KOPT-K1 (cell line): ENCODE measurements at regions not wholly inside any gene's neighbourhood (a gene's known extent, or its start where the extent isn't known, plus 50 kb on each side); places are given as distances from the start of the nearest gene placed in this dataset.
"Not testable (repeated sequence)": the region's sequence is repeated elsewhere in the genome, so short reads cannot be mapped to it uniquely, and the experiment has no call there.

Experiments
- H3K27ac ChIP-seq: fragments of 200-600 bp; sonication (generic); 2 replicates; pipeline ENCODE4 v1.5.1; 2016; ENCODE audit warnings: antibody characterized with exemption, mild to moderate bottlenecking, low read depth, low read length; ENCODE audit not compliant: poor library complexity, severe bottlenecking
- H3K36me3 ChIP-seq: fragments of 200-600 bp; sonication (generic); 2 replicates; pipeline ENCODE4 v1.5.1; 2017; ENCODE audit warnings: antibody characterized with exemption, mild to moderate bottlenecking, low read length, moderate library complexity; ENCODE audit not compliant: insufficient read depth
- H3K9me3 ChIP-seq: fragments of 200-600 bp; sonication (generic); 2 replicates; pipeline ENCODE4 v1.5.1; 2017; ENCODE audit warnings: antibody characterized with exemption, low read length, mild to moderate bottlenecking; ENCODE audit not compliant: insufficient read depth, poor library complexity, severe bottlenecking

GRCh38 chr20:48129345-48129942 lies 344.2 kb upstream of the SULF2 start:
- Histone ChIP-seq H3K27ac (no peak overlapping the region), H3K36me3 (no peaks in the 10 kb centered on the region), H3K9me3 (peaks cover 14% of the 10 kb centered on the region)

DNA sequence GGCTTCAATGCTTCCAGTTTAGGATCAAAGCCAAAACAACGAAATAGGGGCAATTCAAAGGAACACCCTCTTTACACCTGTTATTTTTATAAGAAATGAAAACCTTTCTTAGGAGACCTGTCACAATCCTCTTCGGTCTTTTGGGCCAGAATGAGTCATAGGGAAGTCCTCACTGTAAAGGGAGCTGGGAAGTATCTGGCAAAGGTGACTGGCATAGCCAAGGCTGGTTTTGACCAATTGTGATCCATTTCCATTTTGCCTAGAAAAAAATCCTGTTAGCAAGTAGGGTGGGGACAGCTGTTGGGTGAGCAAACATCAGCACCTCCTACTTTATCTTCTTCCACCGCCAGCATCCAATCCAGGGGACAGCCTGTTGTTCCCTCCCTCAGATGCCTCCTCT lies 343.2 kb upstream of the SULF2 start:
- H3K36me3 ChIP-seq = no peaks in the 10 kb centered on the region
- H3K9me3 ChIP-seq = peaks cover 11% of the 10 kb centered on the region
- no peak overlapping the region for H3K27ac ChIP-seq

DNA sequence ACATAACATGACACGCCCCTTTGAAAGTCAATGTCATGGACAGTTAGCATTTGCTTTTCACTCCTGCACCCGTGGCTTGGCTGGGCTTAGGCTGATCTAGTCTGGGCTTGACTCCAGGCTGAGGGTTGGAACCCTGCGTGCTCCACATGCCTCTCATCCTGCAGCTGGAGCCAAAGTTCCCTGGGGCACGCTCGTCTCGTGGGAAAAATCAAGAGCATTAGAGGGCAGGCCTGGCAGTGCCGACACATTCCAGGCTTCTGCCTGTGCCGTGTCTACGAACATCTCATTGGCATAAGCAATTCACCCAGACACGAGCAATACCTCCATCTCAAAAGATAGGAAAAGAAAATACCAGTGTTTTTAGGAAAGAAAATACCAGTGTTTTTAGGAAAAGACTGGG lies 342.7 kb upstream of the SULF2 start:
- not testable (repeated sequence) for H3K27ac ChIP-seq, H3K36me3 ChIP-seq, H3K9me3 ChIP-seq

- not testable (repeated sequence) for H3K36me3 ChIP-seq, H3K9me3 ChIP-seq, H3K27ac ChIP-seq
Observed at GRCh38 chr20:48127133-48127532, 341.9 kb upstream of the SULF2 start.

- Histone ChIP-seq H3K36me3 (no peaks in the 10 kb centered on the region), H3K27ac (no peak overlapping the region)
Observed at GRCh38 chr20:48126227-48126740, 341.0 kb upstream of the SULF2 start.

DNA sequence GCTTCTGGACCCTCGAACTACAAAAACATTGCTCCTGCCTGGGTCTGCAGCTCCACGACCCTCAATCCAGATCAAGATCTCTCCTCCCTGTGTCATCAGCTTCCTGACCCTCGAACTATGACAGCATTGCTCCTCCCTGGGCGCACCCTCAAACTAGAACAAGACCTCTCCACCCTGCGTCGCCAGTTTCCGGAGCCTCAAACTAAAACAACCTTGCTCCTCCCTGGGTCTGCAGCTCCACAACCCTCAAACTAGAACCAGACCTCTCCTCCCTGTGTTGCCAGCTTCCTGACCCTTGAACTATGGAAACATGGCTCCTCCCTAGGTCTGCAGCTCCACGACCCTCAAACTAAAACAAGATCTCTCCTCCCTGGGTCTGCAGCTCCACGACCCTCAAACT lies 339.7 kb upstream of the SULF2 start:
- Histone ChIP-seq H3K9me3 (no peaks in the 10 kb centered on the region), H3K27ac (no peak overlapping the region), H3K36me3 (no peaks in the 10 kb centered on the region)

More at GRCh38 chr20:48126227-48126740, 341.0 kb upstream of the SULF2 start:
- H3K9me3 ChIP-seq = no peaks in the 10 kb centered on the region

DNA sequence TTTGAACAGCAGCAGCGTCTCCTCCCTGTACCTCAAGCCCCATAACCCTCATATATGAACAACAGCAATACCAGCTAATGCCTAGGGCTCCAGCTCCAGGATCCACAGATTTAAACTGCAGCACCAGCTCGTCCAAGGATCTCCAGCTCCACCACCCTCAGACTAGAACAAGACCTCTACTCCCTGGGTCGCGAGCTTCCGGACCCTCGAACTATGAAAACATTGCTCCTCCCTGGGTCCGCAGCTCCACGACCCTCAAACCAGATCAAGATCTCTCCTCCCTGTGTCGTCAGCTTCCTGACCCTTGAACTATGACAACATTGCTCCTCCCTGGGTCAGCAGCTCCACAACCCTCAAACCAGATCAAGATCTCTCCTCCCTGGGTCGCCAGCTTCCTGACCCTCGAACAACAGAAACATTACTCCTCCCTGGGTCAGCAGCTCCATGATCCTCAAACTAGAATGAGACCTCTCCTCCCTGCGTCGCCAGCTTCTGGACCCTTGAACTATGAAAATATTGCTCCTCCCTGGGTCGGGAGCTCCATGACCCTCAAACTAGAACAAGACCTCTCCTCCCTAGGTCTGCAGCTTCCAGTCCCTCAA lies 339.0 kb upstream of the SULF2 start:
- Histone ChIP-seq H3K9me3 (no peaks in the 10 kb centered on the region), H3K27ac (no peak overlapping the region), H3K36me3 (no peaks in the 10 kb centered on the region)

GRCh38 chr20:48120120-48120519 lies 334.8 kb upstream of the SULF2 start:
- Histone ChIP-seq H3K9me3 (no peaks in the 10 kb centered on the region), H3K27ac (no peak overlapping the region), H3K36me3 (no peaks in the 10 kb centered on the region)

DNA sequence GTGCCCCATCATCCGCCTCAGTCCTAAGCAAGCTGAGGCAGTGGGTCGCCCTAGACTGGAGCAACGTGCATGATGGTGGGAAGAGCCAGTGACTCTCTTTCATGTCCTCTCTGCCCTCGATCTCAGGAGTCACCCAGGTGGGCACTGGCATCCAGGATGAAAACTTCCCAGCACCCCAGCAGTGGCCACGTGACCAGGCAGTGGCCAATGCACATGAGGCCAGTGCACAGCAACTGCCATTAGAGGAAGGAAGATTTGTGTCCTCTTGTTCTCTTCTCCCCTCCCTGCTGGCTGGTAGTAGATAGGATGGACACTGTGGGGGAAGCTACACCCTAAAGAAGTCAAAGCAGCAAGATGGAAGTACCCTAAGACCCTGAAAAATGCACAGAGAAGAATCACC lies 334.1 kb upstream of the SULF2 start:
- not testable (repeated sequence) for H3K27ac ChIP-seq, H3K36me3 ChIP-seq, H3K9me3 ChIP-seq

DNA sequence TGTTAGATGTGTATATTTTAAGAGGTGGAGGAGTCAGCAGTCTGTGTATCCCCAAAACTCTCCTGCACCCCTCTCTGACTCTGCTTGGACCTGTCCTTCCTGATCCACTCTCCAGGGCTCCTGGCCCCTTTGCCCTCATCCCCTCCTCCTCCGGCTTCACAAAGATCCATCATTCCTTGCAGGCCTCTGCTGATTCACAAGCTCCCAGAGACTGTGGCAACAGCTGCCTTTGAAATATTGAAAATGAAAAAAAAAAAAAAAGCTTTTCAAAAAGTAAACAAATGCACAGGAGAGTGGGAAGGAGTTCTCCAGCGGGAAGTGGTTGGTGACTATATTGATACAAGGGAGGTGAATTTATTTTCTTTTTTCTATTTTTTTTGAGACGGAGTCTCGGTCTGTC lies 330.2 kb upstream of the SULF2 start:
- H3K9me3 ChIP-seq = no peaks in the 10 kb centered on the region
- H3K36me3 ChIP-seq = no peaks in the 10 kb centered on the region
- no peak overlapping the region for H3K27ac ChIP-seq

- H3K36me3 ChIP-seq = no peaks in the 10 kb centered on the region
- no peaks in the 10 kb centered on the region for H3K9me3 ChIP-seq
- no peak overlapping the region for H3K27ac ChIP-seq
Observed at GRCh38 chr20:48107560-48107959, 322.3 kb upstream of the SULF2 start.

DNA sequence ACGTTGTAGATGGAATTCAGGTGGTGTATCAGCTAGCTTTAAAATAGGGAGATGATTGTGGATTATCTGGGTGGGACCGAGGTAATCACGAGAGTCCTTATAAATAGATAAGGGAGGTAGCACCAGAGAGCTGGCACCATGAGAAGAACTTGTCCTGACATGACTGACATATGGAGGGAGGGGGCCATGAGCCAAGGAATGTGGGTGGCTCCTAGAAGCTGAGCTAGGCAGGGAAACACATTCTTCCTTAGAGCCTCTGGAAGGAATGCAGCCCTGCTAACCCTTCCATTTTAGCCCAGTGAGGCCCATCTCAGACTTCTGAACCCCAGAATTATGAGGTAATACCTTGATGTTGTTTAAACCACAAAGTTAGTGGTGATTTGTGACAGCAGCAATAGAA lies 321.1 kb upstream of the SULF2 start:
- Histone ChIP-seq H3K27ac (no peak overlapping the region), H3K9me3 (no peaks in the 10 kb centered on the region), H3K36me3 (no peaks in the 10 kb centered on the region)

DNA sequence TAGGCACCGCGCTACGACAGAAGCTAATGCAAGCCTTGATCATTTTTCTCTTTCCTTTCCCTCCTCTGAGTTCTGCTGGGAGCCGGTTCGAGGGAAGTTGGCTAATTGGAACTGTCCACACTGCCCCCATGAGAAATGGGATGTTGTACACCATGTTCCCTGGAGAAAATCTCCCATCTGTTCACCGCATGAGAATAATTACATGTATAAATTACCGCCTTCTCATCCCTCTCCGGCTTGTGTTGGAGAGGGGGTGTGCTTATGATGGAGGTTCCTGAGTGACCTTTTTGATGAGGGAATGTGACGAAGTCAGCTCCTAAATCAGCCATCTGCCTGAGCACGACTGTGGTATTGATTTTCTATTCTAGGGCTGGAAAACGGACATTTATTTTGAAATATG lies 320.2 kb upstream of the SULF2 start:
- H3K36me3 ChIP-seq = no peaks in the 10 kb centered on the region
- no peak overlapping the region for H3K27ac ChIP-seq
- H3K9me3 ChIP-seq = no peaks in the 10 kb centered on the region

DNA sequence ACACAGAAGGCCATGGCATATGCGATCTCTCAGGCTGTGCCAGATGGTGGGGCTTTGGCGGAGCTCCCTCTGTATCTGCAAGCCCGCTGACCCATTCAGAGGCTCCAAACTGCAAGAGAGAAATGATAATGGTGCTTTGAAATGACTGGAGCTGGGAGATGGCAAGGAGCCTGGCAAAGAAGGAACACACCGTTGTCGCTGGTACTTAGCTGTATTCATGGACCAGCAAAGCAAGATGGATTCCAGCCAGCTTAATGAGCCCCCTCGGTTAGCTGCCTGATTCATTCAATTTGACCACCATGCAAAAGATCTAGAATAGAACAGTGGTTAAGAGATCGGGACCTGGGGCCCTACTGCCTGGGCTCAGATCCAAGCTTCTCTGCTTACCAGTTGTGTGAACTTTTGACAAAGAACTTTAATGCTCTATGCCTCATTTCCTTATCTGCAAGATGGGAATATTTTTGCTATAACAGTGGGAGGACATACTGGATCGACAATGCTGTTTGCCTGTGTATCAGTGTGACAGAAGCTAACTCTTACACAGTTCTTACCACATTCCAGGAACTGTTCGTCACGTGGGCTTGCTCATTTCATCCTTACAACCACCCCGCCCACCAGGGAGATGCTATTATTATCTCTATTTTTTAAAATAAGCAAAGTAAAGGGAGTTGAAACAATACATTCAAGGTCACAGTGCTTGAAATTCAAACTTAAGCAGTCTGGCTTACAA lies 317.8 kb upstream of the SULF2 start:
- H3K27ac ChIP-seq = no peak overlapping the region
- no peaks in the 10 kb centered on the region for H3K36me3 ChIP-seq
- no peaks in the 10 kb centered on the region for H3K9me3 ChIP-seq

- no peak overlapping the region for H3K27ac ChIP-seq
- no peaks in the 10 kb centered on the region for H3K36me3 ChIP-seq
- H3K9me3 ChIP-seq = no peaks in the 10 kb centered on the region
Observed at GRCh38 chr20:48102076-48102787, 317.0 kb upstream of the SULF2 start.
